Brain microvascular endothelial cell (primary cell): ENCODE measurements at regions not wholly inside any gene's neighbourhood (a gene's known extent, or its start where the extent isn't known, plus 50 kb on each side); places are given as distances from the start of the nearest gene placed in this dataset.
"Not testable (repeated sequence)": the region's sequence is repeated elsewhere in the genome, so short reads cannot be mapped to it uniquely, and the experiment has no call there.

Experiments used
- DNase-seq: peaks from one replicate; pipeline ENCODE4 v3.0.0-alpha.2; 2020
- H3K27ac ChIP-seq: fragments of 250-450 bp; sonication (Bioruptor Pico); 2 replicates; pipeline ENCODE4 v1.5.1; 2020; ENCODE audit warnings: mild to moderate bottlenecking, moderate library complexity
- H3K27me3 ChIP-seq: fragments of 250-450 bp; sonication (Bioruptor Pico); replicated peaks from 2 replicates; pipeline ENCODE4 v1.5.1; 2020; ENCODE audit warnings: mild to moderate bottlenecking
- H3K36me3 ChIP-seq: fragments of 250-450 bp; sonication (Bioruptor Pico); replicated peaks from 2 replicates; pipeline ENCODE4 v1.5.1; 2020; ENCODE audit warnings: mild to moderate bottlenecking
- H3K4me3 ChIP-seq: 2 replicates; pipeline ENCODE4 v1.5.1; 2011; ENCODE audit warnings: low read depth, mild to moderate bottlenecking, control low read depth, low read length, moderate library complexity
- CTCF ChIP-seq: IDR thresholded peaks from 2 replicates; pipeline ENCODE4 v1.5.1; 2011; ENCODE audit warnings: low read depth, mild to moderate bottlenecking, moderate library complexity, low read length, control low read depth, inconsistent platforms; ENCODE audit errors: missing control alignments
- in situ Hi-C: cut with HindIII; loops from 2 replicates; pipeline ENCODE4 v1.10.0; 2017; ENCODE audit warnings: low sequenced_read_pairs, low pct_ligation_motif_present

GRCh38 chr1:194028002-194028401, 841.6 kb upstream of the B3GALT2 start:
- H3K36me3 ChIP-seq: no peaks in the 10 kb centered on the region
- TF ChIP-seq CTCF: no peak
- H3K4me3 ChIP-seq: no peak overlapping the region
- no peaks in the 10 kb centered on the region for H3K27me3 ChIP-seq
- no peak for DNase-seq
- H3K27ac ChIP-seq: no peak overlapping the region
- in situ Hi-C loops: no loop called here

GRCh38 chr1:194026422-194026821, 840.0 kb upstream of the B3GALT2 start:
- Histone ChIP-seq H3K27ac (no peak overlapping the region), H3K4me3 (no peak overlapping the region), H3K27me3 (no peaks in the 10 kb centered on the region), H3K36me3 (no peaks in the 10 kb centered on the region)
- no peak for DNase-seq
- no peak for TF ChIP-seq CTCF
- in situ Hi-C loops: no loop called here

GRCh38 chr1:194024659-194025058, 838.2 kb upstream of the B3GALT2 start:
- H3K36me3 ChIP-seq: no peaks in the 10 kb centered on the region
- in situ Hi-C loops: no loop called here
- H3K27me3 ChIP-seq: no peaks in the 10 kb centered on the region
- H3K4me3 ChIP-seq: no peak overlapping the region
- no peak overlapping the region for H3K27ac ChIP-seq
- no peak for TF ChIP-seq CTCF
- DNase-seq: peak; percentile 91

DNA sequence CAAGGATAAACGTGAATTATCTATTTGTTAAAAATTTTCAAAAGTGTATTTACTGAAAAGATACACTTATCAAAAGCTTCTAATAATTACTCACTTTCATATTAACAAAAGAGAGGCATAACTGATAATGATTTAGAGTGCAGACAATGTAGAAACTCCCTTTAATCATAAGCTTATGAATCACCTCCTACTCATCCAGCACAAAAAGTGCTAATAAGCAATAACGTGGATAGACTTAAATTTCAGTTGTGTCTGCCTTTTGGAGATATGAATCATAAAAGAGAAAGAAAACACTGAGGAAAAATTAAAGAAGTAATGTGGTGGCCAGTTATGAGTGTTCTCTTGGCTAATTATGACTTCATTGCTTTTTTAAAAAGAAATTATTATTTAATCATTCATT, 827.6 kb upstream of the B3GALT2 start:
- DNase-seq: no peak
- Histone ChIP-seq H3K36me3 (no peaks in the 10 kb centered on the region), H3K27me3 (no peaks in the 10 kb centered on the region), H3K4me3 (no peak overlapping the region), H3K27ac (no peak overlapping the region)
- in situ Hi-C loops: no loop called here
- no peak for TF ChIP-seq CTCF

DNA sequence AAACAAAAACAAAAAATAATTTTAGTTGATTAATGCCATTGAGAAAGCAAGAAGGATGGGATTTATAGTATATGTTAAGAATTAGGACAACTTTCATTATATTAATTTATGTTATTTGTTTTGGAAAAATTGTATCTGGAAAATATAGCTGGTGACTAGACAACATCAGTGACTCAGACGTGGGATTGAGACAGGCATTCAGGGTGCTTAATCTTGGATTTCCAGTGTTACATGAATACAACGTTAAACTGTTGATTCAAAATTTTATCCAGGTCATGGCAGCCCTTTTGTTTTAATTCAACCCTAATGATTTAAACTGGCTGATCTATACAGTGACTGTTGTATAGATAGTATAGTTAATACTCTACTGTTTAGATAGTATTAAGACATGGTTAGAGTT, 827.1 kb upstream of the B3GALT2 start:
- TF ChIP-seq CTCF: no peak
- no peak overlapping the region for H3K27ac ChIP-seq
- H3K36me3 ChIP-seq: no peaks in the 10 kb centered on the region
- H3K27me3 ChIP-seq: no peaks in the 10 kb centered on the region
- in situ Hi-C loops: no loop called here
- peak; percentile 32 for DNase-seq
- no peak overlapping the region for H3K4me3 ChIP-seq

DNA sequence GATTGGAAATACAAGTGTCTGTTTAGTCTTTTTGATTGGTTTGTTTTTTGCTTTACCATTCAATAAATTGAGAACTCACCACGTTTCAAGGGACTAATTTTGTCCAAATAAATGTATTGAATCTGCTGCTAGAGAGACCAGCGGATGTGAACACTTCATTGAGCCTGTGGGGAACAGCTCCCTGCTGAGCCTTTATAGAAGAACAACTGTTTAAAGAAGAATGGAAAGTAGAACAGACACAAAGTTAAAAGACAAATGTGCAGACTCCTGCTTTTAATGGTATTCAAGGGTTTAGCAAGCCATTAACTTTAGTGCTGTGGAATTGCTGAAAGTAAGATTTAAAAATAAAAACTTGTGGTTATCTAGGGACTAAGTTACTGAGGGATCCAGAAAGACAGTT, 817.7 kb upstream of the B3GALT2 start:
- H3K27me3 ChIP-seq: no peaks in the 10 kb centered on the region
- no peak overlapping the region for H3K27ac ChIP-seq
- DNase-seq: no peak
- no peak for TF ChIP-seq CTCF
- in situ Hi-C loops: no loop called here
- no peaks in the 10 kb centered on the region for H3K36me3 ChIP-seq
- no peak overlapping the region for H3K4me3 ChIP-seq

DNA sequence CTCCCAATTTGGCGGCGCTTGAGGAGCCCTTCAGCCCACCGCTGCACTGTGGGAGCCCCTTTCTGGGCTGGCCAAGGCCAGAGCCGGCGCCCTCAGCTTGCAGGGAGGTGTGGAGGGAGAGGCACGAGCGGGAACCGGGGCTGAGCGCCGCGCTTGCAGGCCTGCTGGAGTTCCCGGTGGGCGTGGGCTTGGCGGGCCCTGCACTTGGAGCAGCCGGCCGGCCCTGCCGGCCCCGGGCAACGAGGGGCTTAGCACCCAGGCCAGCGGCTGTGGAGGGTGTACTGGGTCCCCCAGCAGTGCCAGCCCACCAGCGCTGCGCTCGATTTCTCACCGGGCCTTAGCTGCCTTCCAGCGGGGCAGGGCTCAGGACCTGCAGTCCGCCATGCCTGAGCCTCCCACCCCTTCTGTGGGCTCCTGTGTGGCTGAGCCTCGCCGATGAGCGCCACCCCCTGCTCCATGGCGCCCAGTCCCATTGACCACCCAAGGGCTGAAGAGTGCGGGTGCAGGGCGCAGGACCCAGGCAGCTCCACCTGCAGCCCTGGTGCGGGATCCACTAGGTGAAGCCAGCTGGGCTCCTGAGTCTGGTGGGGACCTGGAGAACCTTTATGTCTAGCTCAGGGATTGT, 815.4 kb upstream of the B3GALT2 start:
- H3K27ac ChIP-seq, H3K27me3 ChIP-seq, H3K4me3 ChIP-seq, in situ Hi-C loops, H3K36me3 ChIP-seq, DNase-seq: not testable (repeated sequence)
